Muscle of arm (tissue), 1 donor: ENCODE measurements at regions not wholly inside any gene's neighbourhood (a gene's known extent, or its start where the extent isn't known, plus 50 kb on each side); places are given as distances from the start of the nearest gene placed in this dataset.

Source experiments
- DNase-seq: peaks from one replicate; pipeline ENCODE4 v3.0.0-alpha.2; 2013

DNA sequence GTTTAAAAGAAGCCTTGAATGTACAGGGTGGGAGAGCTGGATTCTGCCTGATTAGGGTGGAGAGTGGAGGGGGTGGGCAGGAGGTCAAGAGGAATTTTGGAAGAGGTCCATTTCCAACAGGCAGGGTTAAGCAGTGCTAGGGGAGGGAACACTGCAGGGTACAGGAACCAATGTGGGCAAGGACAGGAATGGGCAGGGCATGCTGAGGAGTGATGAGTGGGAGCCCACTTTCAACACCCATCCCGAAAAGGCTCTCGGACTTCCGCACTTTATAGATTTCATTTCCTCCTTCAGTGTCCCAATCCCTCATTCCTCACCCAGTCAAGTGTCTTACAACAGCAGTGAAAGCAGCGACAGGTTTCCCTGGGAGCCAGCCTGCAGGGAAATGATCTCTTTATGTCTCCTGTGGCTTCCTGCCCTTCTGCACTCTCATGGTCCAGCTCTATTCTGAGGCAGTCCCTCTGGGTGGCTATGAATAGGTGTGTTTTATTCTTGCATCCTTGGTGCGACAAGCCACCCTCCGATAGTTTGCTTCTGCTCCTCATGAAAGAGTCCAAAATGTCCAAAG is 50.5 kb upstream of the ZNF507 start:
- no peak for DNase-seq
